K562 (cell line): ENCODE measurements at regions not wholly inside any gene's neighbourhood (a gene's known extent, or its start where the extent isn't known, plus 50 kb on each side); places are given as distances from the start of the nearest gene placed in this dataset.

Experiments
- IRF2 ChIP-seq: sonication (generic); formaldehyde crosslinking; IDR thresholded peaks from 2 replicates; pipeline ENCODE4 v1.8.1; 2022; ENCODE audit warnings: mild to moderate bottlenecking, missing genetic modification reagents
- MGA ChIP-seq: fragments of 450-650 bp; IDR thresholded peaks from 2 replicates; pipeline ENCODE4 v1.6.1; 2016; ENCODE audit warnings: mild to moderate bottlenecking, moderate library complexity
- MNT ChIP-seq, 2 experiments: fragments of 450-650 bp; conservative IDR thresholded peaks; 2 replicates each; pipeline ENCODE4 v1.6.1; 2017; ENCODE audit warnings: mild to moderate bottlenecking in 2 of 2, moderate library complexity in 2 of 2
- SOX6 ChIP-seq: fragments of 450-650 bp; IDR thresholded peaks from 2 replicates; pipeline ENCODE4 v1.6.1; 2014; ENCODE audit warnings: mild to moderate bottlenecking
- STAT5B ChIP-seq: fragments of 250-450 bp; sonication (Bioruptor Pico); IDR thresholded peaks from 2 replicates; pipeline ENCODE4 v1.8.0; 2021; ENCODE audit warnings: mild to moderate bottlenecking, inconsistent platforms
- ZHX1 ChIP-seq: fragments of 150-350 bp; conservative IDR thresholded peaks from 2 replicates; pipeline ENCODE4 v1.6.1; 2014; ENCODE audit warnings: low read length
- ZNF121 ChIP-seq: sonication (generic); formaldehyde crosslinking; conservative IDR thresholded peaks from 2 replicates; pipeline ENCODE4 v1.8.0; 2022; ENCODE audit warnings: missing genetic modification reagents
- ZNF232 ChIP-seq: sonication (generic); formaldehyde crosslinking; IDR thresholded peaks from 2 replicates; pipeline ENCODE4 v1.8.0; 2022; ENCODE audit warnings: mild to moderate bottlenecking, missing genetic modification reagents
- TF ChIP-seq, protein P1 (sequence below): fragments of 250-450 bp; sonication (Bioruptor Pico); IDR thresholded peaks from 2 replicates; pipeline ENCODE4 v1.8.0; 2021; ENCODE audit warnings: mild to moderate bottlenecking, moderate library complexity

DNA sequence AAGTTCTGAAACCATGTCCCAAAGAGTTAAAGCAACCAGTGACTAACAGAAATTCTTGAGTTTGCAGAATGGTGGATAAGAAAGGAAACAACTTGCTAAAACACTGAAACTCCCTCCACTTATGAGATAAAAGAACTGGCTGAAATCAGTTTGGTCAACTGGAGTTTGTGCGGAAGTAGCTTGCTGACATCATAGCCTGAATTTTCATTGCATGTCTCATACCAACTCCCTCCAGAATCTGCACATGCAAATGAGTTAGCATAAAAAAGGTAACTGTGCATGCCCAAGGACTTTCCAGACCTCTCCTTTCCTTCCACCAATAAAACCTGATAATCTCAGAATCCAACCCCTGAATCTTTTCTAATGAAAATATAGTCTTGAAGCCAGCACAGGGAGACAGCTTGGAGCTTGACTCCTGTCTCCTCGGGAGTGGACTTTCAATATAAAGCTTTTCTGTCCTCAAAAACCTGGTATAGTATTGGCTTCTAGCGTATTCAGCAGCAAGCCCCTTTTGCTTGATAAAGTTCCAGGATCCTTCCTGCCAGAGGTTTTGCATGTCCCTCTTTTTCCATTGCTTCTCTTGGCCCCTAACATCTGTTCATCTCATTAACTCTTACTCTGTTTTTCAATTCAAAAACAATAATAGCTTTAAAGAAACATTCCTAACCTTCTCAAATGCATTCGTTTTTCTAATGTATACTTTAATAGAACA lies 785.8 kb upstream of the ADGRL4 start (continued):
- TF ChIP-seq ZNF121 (CRISPR knock-in tag) = no peak
- TF ChIP-seq, protein P1, sequence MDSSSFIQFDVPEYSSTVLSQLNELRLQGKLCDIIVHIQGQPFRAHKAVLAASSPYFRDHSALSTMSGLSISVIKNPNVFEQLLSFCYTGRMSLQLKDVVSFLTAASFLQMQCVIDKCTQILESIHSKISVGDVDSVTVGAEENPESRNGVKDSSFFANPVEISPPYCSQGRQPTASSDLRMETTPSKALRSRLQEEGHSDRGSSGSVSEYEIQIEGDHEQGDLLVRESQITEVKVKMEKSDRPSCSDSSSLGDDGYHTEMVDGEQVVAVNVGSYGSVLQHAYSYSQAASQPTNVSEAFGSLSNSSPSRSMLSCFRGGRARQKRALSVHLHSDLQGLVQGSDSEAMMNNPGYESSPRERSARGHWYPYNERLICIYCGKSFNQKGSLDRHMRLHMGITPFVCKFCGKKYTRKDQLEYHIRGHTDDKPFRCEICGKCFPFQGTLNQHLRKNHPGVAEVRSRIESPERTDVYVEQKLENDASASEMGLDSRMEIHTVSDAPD (CRISPR knock-in tag) = no peak
- no peak for TF ChIP-seq SOX6
- no peak for TF ChIP-seq STAT5B (CRISPR knock-in tag)
- TF ChIP-seq ZNF232 (CRISPR knock-in tag) = no peak
- no peak for TF ChIP-seq MNT (conservative IDR thresholded peaks at IDR 0.05)
- no peak for TF ChIP-seq ZHX1
- TF ChIP-seq MGA = no peak
- TF ChIP-seq IRF2 (CRISPR knock-in tag) = no peak
